GM23338 (cell line): ENCODE measurements at regions not wholly inside any gene's neighbourhood (a gene's known extent, or its start where the extent isn't known, plus 50 kb on each side); places are given as distances from the start of the nearest gene placed in this dataset.

ENCODE experiments used
- ATAC-seq: fragments of 200-7000 bp; cut with Tn5 transposase; 3 replicates; pipeline ENCODE4 v1.9.1; 2020
- DNase-seq: peaks from one replicate; pipeline ENCODE4 v3.0.0-alpha.2; 2015; ENCODE audit warnings: low spot score
- H2AFZ ChIP-seq: fragments of 200-600 bp; sonication (generic); 2 replicates; pipeline ENCODE4 v1.8.0; 2016; ENCODE audit warnings: antibody characterized with exemption, mild to moderate bottlenecking, moderate library complexity
- H3F3A ChIP-seq: fragments of 200-600 bp; sonication (generic); replicated peaks from 2 replicates; pipeline ENCODE4 v1.8.0; 2017; ENCODE audit warnings: antibody characterized with exemption, mixed run types, low read depth
- H3K27ac ChIP-seq: fragments of 200-600 bp; sonication (generic); 2 replicates; pipeline ENCODE4 v1.6.1; 2016; ENCODE audit warnings: low read depth
- H3K27me3 ChIP-seq: fragments of 200-600 bp; sonication (generic); 2 replicates; pipeline ENCODE4 v1.8.0; 2016; ENCODE audit warnings: mild to moderate bottlenecking, mixed run types, moderate library complexity; ENCODE audit not compliant: insufficient read depth
- H3K36me3 ChIP-seq: fragments of 200-600 bp; sonication (generic); 2 replicates; pipeline ENCODE4 v1.8.0; 2016; ENCODE audit warnings: mild to moderate bottlenecking; ENCODE audit not compliant: insufficient read depth
- H3K4me1 ChIP-seq: fragments of 200-600 bp; sonication (generic); 2 replicates; pipeline ENCODE4 v1.8.0; 2016; ENCODE audit warnings: mild to moderate bottlenecking, moderate library complexity; ENCODE audit not compliant: insufficient read depth
- H3K4me2 ChIP-seq: fragments of 200-600 bp; sonication (generic); 2 replicates; pipeline ENCODE4 v1.7.1; 2017; ENCODE audit warnings: mixed run types
- H3K4me3 ChIP-seq: fragments of 200-600 bp; sonication (generic); 2 replicates; pipeline ENCODE4 v1.6.1; 2016; ENCODE audit warnings: mixed run types
- H3K79me2 ChIP-seq: fragments of 200-600 bp; sonication (generic); replicated peaks from 2 replicates; pipeline ENCODE4 v1.8.0; 2017; ENCODE audit warnings: mild to moderate bottlenecking; ENCODE audit not compliant: insufficient read depth
- H3K9me2 ChIP-seq: fragments of 200-600 bp; sonication (generic); 2 replicates; pipeline ENCODE4 v1.8.0; 2017; ENCODE audit not compliant: insufficient read depth
- H4K20me1 ChIP-seq: fragments of 200-600 bp; sonication (generic); replicated peaks from 2 replicates; pipeline ENCODE4 v1.8.0; 2017; ENCODE audit warnings: mild to moderate bottlenecking; ENCODE audit not compliant: insufficient read depth
- H3K27ac Mint-ChIP-seq: 2 replicates; pipeline ENCODE4 v1.8.0; 2020; ENCODE audit warnings: inconsistent platforms, mild to moderate bottlenecking, moderate library complexity, mixed read lengths
- H3K27me3 Mint-ChIP-seq: 3 replicates; pipeline ENCODE4 v1.8.0; 2022; ENCODE audit warnings: low read depth, mild to moderate bottlenecking, moderate library complexity, mixed read lengths, inconsistent platforms; ENCODE audit not compliant: insufficient read depth, poor library complexity
- H3K36me3 Mint-ChIP-seq: 3 replicates; pipeline ENCODE4 v1.8.0; 2021; ENCODE audit warnings: low read depth, mild to moderate bottlenecking, inconsistent platforms, moderate library complexity, mixed read lengths
- H3K4me1 Mint-ChIP-seq: 3 replicates; pipeline ENCODE4 v1.8.0; 2020; ENCODE audit warnings: mild to moderate bottlenecking, inconsistent platforms, mixed read lengths
- H3K4me3 Mint-ChIP-seq: 3 replicates; pipeline ENCODE4 v1.8.0; 2021; ENCODE audit warnings: moderate library complexity, mild to moderate bottlenecking, inconsistent platforms, mixed read lengths
- H3K9me3 Mint-ChIP-seq: 3 replicates; pipeline ENCODE4 v1.8.0; 2020; ENCODE audit warnings: moderate library complexity, mild to moderate bottlenecking, inconsistent platforms, mixed read lengths
- CREB1 ChIP-seq: fragments of 250-450 bp; sonication (Bioruptor Pico); IDR thresholded peaks from 2 replicates; pipeline ENCODE4 v1.5.0; 2020; ENCODE audit warnings: low read depth, mild to moderate bottlenecking, moderate library complexity
- ETS1 ChIP-seq: IDR thresholded peaks from 2 replicates; pipeline ENCODE4 v1.6.1; 2016; ENCODE audit warnings: antibody characterized with exemption
- EZH2 ChIP-seq: fragments of 200-600 bp; sonication (generic); IDR thresholded peaks from one replicate; pipeline ENCODE4 v1.8.0; 2017; ENCODE audit warnings: antibody characterized with exemption, mild to moderate bottlenecking, low read depth; ENCODE audit not compliant: unreplicated experiment
- EZH2phosphoT487 ChIP-seq: fragments of 200-600 bp; sonication (generic); IDR thresholded peaks from one replicate; pipeline ENCODE4 v1.8.1; 2018; ENCODE audit warnings: antibody characterized with exemption; ENCODE audit not compliant: unreplicated experiment
- JUNB ChIP-seq: IDR thresholded peaks from one replicate; pipeline ENCODE4 v1.6.1; 2016; ENCODE audit warnings: antibody characterized with exemption; ENCODE audit not compliant: unreplicated experiment
- NANOG ChIP-seq: IDR thresholded peaks from 2 replicates; pipeline ENCODE4 v1.6.1; 2016; ENCODE audit warnings: antibody characterized with exemption, borderline replicate concordance
- POLR2AphosphoS5 ChIP-seq: IDR thresholded peaks from 2 replicates; pipeline ENCODE4 v1.6.1; 2016; ENCODE audit warnings: antibody characterized with exemption, low read depth
- REST ChIP-seq: IDR thresholded peaks from one replicate; pipeline ENCODE4 v1.6.1; 2018; ENCODE audit warnings: antibody characterized with exemption; ENCODE audit not compliant: unreplicated experiment
- STAT1 ChIP-seq: IDR thresholded peaks from one replicate; pipeline ENCODE4 v1.6.1; 2016; ENCODE audit warnings: antibody characterized with exemption; ENCODE audit not compliant: unreplicated experiment
- ZNF114 ChIP-seq: fragments of 250-450 bp; sonication (Bioruptor Pico); IDR thresholded peaks from 2 replicates; pipeline ENCODE4 v1.5.0; 2020; ENCODE audit warnings: mild to moderate bottlenecking, moderate library complexity
- ZNF331 ChIP-seq: fragments of 250-450 bp; sonication (Bioruptor Pico); IDR thresholded peaks from 2 replicates; pipeline ENCODE4 v1.5.0; 2020; ENCODE audit warnings: low read depth, mild to moderate bottlenecking, moderate library complexity
- ZNF462 ChIP-seq: fragments of 250-450 bp; sonication (Bioruptor Pico); IDR thresholded peaks from 2 replicates; pipeline ENCODE4 v1.5.0; 2020; ENCODE audit warnings: mild to moderate bottlenecking, moderate library complexity
- TF ChIP-seq, protein P1 (sequence below), 2 experiments: fragments of 200-600 bp in 1 of 2; sonication (generic) in 1 of 2; conservative IDR thresholded peaks; 2 replicates each; pipeline versions ENCODE4 v1.5.1 to v1.6.1; 2016 to 2017; ENCODE audit warnings: antibody characterized with exemption in 2 of 2, low read depth in 2 of 2, mild to moderate bottlenecking in 2 of 2, moderate library complexity in 1 of 2

GRCh38 chr5:125633523-125633922 lies 789.7 kb upstream of the GRAMD2B start (continued):
- TF ChIP-seq EZH2phosphoT487 (no peak), NANOG (no peak)

DNA sequence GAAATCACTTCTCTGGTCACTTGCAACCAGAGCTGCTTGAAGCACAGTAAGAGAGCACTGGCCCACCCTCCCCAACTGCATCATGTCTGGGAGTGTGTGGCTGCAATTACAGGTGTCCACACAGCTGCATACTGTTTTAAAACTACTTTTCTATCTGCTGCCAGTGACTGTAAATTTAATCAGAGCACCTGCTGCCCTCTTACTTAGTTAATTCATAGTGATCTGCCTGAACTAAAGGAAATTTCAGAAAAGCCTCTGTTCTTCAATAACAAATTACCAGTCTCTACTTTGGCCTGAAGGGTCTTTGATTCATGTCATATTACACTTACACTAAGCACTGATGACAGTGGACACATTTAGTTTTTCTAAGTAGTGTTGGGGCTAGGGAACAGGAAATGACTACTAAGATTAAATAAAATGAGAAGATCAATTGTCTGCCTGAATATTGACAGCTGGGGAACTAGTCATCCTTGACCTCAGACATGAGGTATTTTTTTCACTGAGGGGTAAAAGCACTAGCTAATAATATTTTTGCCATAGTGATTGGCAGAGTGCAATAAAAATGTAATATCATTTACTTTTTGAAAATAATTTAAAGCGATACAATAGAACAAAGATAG lies 788.9 kb upstream of the GRAMD2B start:
- no peaks in the 10 kb centered on the region for H4K20me1 ChIP-seq
- Mint-ChIP-seq H3K27ac (no peak overlapping the region), H3K4me3 (no peak overlapping the region), H3K9me3 (peaks cover 2% of the 10 kb centered on the region; the same call in 2 of the 3 replicates), H3K36me3 (no peaks in the 10 kb centered on the region), H3K4me1 (no peaks in the 10 kb centered on the region), H3K27me3 (no peaks in the 10 kb centered on the region)
- H3K36me3 ChIP-seq, result no peaks in the 10 kb centered on the region
- H3K4me1 ChIP-seq, result no peaks in the 10 kb centered on the region
- no peak overlapping the region for H3K4me2 ChIP-seq
- no peak overlapping the region for H3K4me3 ChIP-seq
- DNase-seq (no peak), ATAC-seq (no peak)
- no peaks in the 10 kb centered on the region for H3K9me2 ChIP-seq
- no peak overlapping the region; the same call in 1 of the 2 replicates for H2AFZ ChIP-seq
- no peak overlapping the region for H3K27ac ChIP-seq
- H3K79me2 ChIP-seq, result no peaks in the 10 kb centered on the region
- TF ChIP-seq JUNB, result no peak
- TF ChIP-seq CREB1, result no peak
- TF ChIP-seq ZNF462, result no peak
- no peak for TF ChIP-seq EZH2phosphoT487
- no peak for TF ChIP-seq ETS1
- no peak for TF ChIP-seq EZH2
- TF ChIP-seq ZNF114 (CRISPR knock-in tag), result no peak
- no peak for TF ChIP-seq STAT1
- TF ChIP-seq NANOG, result no peak
- TF ChIP-seq, protein P1, sequence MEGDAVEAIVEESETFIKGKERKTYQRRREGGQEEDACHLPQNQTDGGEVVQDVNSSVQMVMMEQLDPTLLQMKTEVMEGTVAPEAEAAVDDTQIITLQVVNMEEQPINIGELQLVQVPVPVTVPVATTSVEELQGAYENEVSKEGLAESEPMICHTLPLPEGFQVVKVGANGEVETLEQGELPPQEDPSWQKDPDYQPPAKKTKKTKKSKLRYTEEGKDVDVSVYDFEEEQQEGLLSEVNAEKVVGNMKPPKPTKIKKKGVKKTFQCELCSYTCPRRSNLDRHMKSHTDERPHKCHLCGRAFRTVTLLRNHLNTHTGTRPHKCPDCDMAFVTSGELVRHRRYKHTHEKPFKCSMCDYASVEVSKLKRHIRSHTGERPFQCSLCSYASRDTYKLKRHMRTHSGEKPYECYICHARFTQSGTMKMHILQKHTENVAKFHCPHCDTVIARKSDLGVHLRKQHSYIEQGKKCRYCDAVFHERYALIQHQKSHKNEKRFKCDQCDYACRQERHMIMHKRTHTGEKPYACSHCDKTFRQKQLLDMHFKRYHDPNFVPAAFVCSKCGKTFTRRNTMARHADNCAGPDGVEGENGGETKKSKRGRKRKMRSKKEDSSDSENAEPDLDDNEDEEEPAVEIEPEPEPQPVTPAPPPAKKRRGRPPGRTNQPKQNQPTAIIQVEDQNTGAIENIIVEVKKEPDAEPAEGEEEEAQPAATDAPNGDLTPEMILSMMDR (conservative IDR thresholded peaks at IDR 0.05; ENCODE audit: low read depth in 2 of 2), result no peak
- TF ChIP-seq REST, result no peak
- TF ChIP-seq POLR2AphosphoS5, result no peak
- TF ChIP-seq ZNF331 (CRISPR knock-in tag), result no peak
- H3F3A ChIP-seq, result no peaks in the 10 kb centered on the region
- no peaks in the 10 kb centered on the region for H3K27me3 ChIP-seq
